Colon (tissue), 2 donors: ENCODE measurements at regions not wholly inside any gene's neighbourhood (a gene's known extent, or its start where the extent isn't known, plus 50 kb on each side); places are given as distances from the start of the nearest gene placed in this dataset.
"Not testable (repeated sequence)": the region's sequence is repeated elsewhere in the genome, so short reads cannot be mapped to it uniquely, and the experiment has no call there.

ENCODE experiments used
- FAIRE-seq: peaks from 2 replicates; lab custom pipeline; 2012; peaks lifted over from hg19 to GRCh38; lab: Jason Lieb, UNC
- donor health status: control.
- donor health status: control.

- no peak for FAIRE-seq
Measured at GRCh38 chr1:221994939-221995338, 253.1 kb upstream of the DUSP10 start.

GRCh38 chr1:221994274-221994698 lies 252.4 kb upstream of the DUSP10 start:
- no peak for FAIRE-seq

GRCh38 chr1:221993444-221993948 lies 251.6 kb upstream of the DUSP10 start:
- FAIRE-seq = no peak

GRCh38 chr1:221992427-221992826 lies 250.5 kb upstream of the DUSP10 start:
- no peak for FAIRE-seq

- no peak for FAIRE-seq
Measured at GRCh38 chr1:221991221-221991620, 249.3 kb upstream of the DUSP10 start.

- FAIRE-seq = no peak
Measured at GRCh38 chr1:221989741-221990140, 247.9 kb upstream of the DUSP10 start.

- FAIRE-seq = no peak
Measured at GRCh38 chr1:221988829-221989228, 246.9 kb upstream of the DUSP10 start.

- FAIRE-seq = no peak
Measured at GRCh38 chr1:221987860-221988520, 246.1 kb upstream of the DUSP10 start.

GRCh38 chr1:221983444-221983843 lies 241.6 kb upstream of the DUSP10 start:
- no peak for FAIRE-seq

GRCh38 chr1:221981461-221981860 lies 239.6 kb upstream of the DUSP10 start:
- no peak for FAIRE-seq

- no peak for FAIRE-seq
Measured at GRCh38 chr1:221979444-221980032, 237.6 kb upstream of the DUSP10 start.

- FAIRE-seq = not testable (repeated sequence)
Measured at GRCh38 chr1:221978631-221979334, 236.9 kb upstream of the DUSP10 start.

GRCh38 chr1:221973787-221974186 lies 231.9 kb upstream of the DUSP10 start:
- FAIRE-seq = not testable (repeated sequence)

- no peak for FAIRE-seq
Measured at GRCh38 chr1:221972276-221973235, 230.7 kb upstream of the DUSP10 start.

GRCh38 chr1:221971035-221971434 lies 229.1 kb upstream of the DUSP10 start:
- FAIRE-seq = not testable (repeated sequence)

GRCh38 chr1:221969298-221969858 lies 227.5 kb upstream of the DUSP10 start:
- not testable (repeated sequence) for FAIRE-seq

- not testable (repeated sequence) for FAIRE-seq
Measured at GRCh38 chr1:221967538-221967937, 225.6 kb upstream of the DUSP10 start.

GRCh38 chr1:221966888-221967287 lies 225.0 kb upstream of the DUSP10 start:
- not testable (repeated sequence) for FAIRE-seq

GRCh38 chr1:221965891-221966290 lies 224.0 kb upstream of the DUSP10 start:
- not testable (repeated sequence) for FAIRE-seq

GRCh38 chr1:221965252-221965651 lies 223.4 kb upstream of the DUSP10 start:
- no peak for FAIRE-seq

- FAIRE-seq = no peak
Measured at GRCh38 chr1:221963742-221964141, 221.9 kb upstream of the DUSP10 start.

GRCh38 chr1:221962385-221962784 lies 220.5 kb upstream of the DUSP10 start:
- no peak for FAIRE-seq
